Sciatic nerve (tissue), 2 donors: ENCODE measurements at regions not wholly inside any gene's neighbourhood (a gene's known extent, or its start where the extent isn't known, plus 50 kb on each side); places are given as distances from the start of the nearest gene placed in this dataset.

ENCODE experiments used
- ATAC-seq: fragments of 200-7000 bp; cut with Tn5 transposase; one replicate; pipeline ENCODE4 v1.9.1; 2020; ENCODE audit warnings: mild to moderate bottlenecking, moderate library complexity
- DNase-seq: peaks from one replicate; pipeline ENCODE4 v3.0.0-alpha.2; 2020; ENCODE audit warnings: low spot score
- intact Hi-C: fragments of 100-400 bp; cut with DNase I; formaldehyde crosslinking; loops from one replicate; pipeline ENCODE4 v1.14.2; 2022
- donor health status: DM: no; HTN: no; CAD: no.
- donor health status: DM: no; HTN: no; CAD: no.

GRCh38 chr4:27574743-27575142 is 714.1 kb downstream of the STIM2 start:
- ATAC-seq (no peak), DNase-seq (no peak)
- intact Hi-C loops = no loop called here

GRCh38 chr4:27577951-27578350 is 717.3 kb downstream of the STIM2 start:
- DNase-seq (no peak), ATAC-seq (no peak)
- intact Hi-C loops = no loop called here

GRCh38 chr4:27592738-27593137 is 732.1 kb downstream of the STIM2 start:
- ATAC-seq = no peak
- DNase-seq = no peak
- intact Hi-C loops = no loop called here

GRCh38 chr4:27594922-27595321 is 734.3 kb downstream of the STIM2 start:
- intact Hi-C loops = no loop called here
- DNase-seq (no peak), ATAC-seq (no peak)

GRCh38 chr4:27595571-27596360 is 735.1 kb downstream of the STIM2 start:
- DNase-seq = no peak
- no peak for ATAC-seq
- intact Hi-C loops = no loop called here

GRCh38 chr4:27602172-27602571 is 741.5 kb downstream of the STIM2 start:
- intact Hi-C loops = no loop called here
- no peak for DNase-seq
- no peak for ATAC-seq

- DNase-seq (no peak), ATAC-seq (no peak)
- intact Hi-C loops = no loop called here
Observed at GRCh38 chr4:27604692-27605091, 744.1 kb downstream of the STIM2 start.

GRCh38 chr4:27616166-27616565 is 755.5 kb downstream of the STIM2 start:
- no peak for DNase-seq
- intact Hi-C loops = no loop called here
- ATAC-seq = no peak

GRCh38 chr4:27619435-27619834 is 758.8 kb downstream of the STIM2 start:
- ATAC-seq (no peak), DNase-seq (no peak)
- intact Hi-C loops = no loop called here

GRCh38 chr4:27620886-27621285 is 760.2 kb downstream of the STIM2 start:
- ATAC-seq (peak; percentile 26), DNase-seq (no peak)
- intact Hi-C loops = no loop called here

GRCh38 chr4:27624749-27625148 is 764.1 kb downstream of the STIM2 start:
- intact Hi-C loops = no loop called here
- DNase-seq (no peak), ATAC-seq (no peak)

- intact Hi-C loops = no loop called here
- ATAC-seq (no peak), DNase-seq (no peak)
Observed at GRCh38 chr4:27628609-27629008, 768.0 kb downstream of the STIM2 start.

- intact Hi-C loops = no loop called here
- DNase-seq = no peak
- no peak for ATAC-seq
Observed at GRCh38 chr4:27629532-27630225, 769.0 kb downstream of the STIM2 start.

- intact Hi-C loops = no loop called here
- ATAC-seq = no peak
- DNase-seq = no peak
Observed at GRCh38 chr4:27635936-27636913, 775.6 kb downstream of the STIM2 start.

- intact Hi-C loops = no loop called here
- ATAC-seq (no peak), DNase-seq (no peak)
Observed at GRCh38 chr4:27638163-27638915, 777.7 kb downstream of the STIM2 start.

GRCh38 chr4:27643101-27643500 is 782.5 kb downstream of the STIM2 start:
- ATAC-seq = no peak
- intact Hi-C loops = no loop called here
- DNase-seq = no peak

- intact Hi-C loops = no loop called here
- ATAC-seq (no peak), DNase-seq (no peak)
Observed at GRCh38 chr4:27648416-27648815, 787.8 kb downstream of the STIM2 start.

GRCh38 chr4:27662426-27662825 is 801.8 kb downstream of the STIM2 start:
- intact Hi-C loops = no loop called here
- ATAC-seq (no peak), DNase-seq (no peak)

- DNase-seq (no peak), ATAC-seq (no peak)
- intact Hi-C loops = no loop called here
Observed at GRCh38 chr4:27666943-27667342, 806.3 kb downstream of the STIM2 start.
